GM10266 (cell line): ENCODE measurements at regions not wholly inside any gene's neighbourhood (a gene's known extent, or its start where the extent isn't known, plus 50 kb on each side); places are given as distances from the start of the nearest gene placed in this dataset.

Source experiments
- DNase-seq: peaks from one replicate; pipeline ENCODE4 v3.0.0; 2012; ENCODE audit errors: extremely low spot score
- CTCF ChIP-seq: IDR thresholded peaks from 2 replicates; pipeline ENCODE4 v1.5.1; 2012; ENCODE audit warnings: mild to moderate bottlenecking, low read depth; ENCODE audit not compliant: control insufficient read depth, insufficient read depth; ENCODE audit errors: missing control alignments

DNA sequence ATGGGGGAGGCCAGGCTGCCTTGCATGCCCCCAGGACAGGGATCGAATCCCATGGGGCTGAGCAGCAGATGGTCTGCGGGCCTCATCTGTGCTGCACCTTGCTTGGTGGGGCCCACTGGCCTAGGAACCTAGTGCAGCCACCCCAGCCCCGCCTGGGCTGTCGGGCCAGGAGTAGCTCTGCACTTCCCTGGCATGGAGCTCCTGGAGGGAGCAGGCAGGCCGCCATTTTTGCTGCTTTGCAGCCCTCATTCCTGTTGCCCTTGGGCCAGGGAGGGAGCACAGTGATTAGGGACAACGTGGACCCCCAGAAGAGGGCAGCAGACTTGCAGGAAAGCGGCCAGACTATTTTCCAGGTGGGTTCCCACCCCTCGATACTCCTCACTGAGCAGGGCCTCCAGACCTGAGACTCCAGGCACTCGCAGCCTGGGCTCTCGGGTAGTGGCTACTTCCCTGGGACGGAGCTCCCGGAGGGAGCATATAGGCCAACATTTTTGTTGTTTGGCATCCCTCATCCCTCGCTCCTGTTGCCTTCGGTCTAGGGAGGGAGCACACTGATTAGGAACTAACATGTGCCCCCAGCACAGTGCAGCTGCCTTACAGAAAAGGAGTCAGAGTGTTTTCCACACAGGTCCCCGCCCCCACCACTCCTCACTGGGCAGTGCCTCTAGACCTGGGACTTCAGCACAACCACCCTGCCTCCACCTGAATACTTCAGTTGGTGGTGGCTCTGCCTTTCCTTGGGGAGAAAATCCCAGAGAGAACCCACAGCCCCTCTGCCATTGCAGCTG, 99.5 kb downstream of the MAIP1 start:
- TF ChIP-seq CTCF = peak; percentile 6
- DNase-seq = no peak

- no peak for TF ChIP-seq CTCF
- DNase-seq = no peak
These were observed 100.7 kb downstream of the MAIP1 start for GRCh38 chr2:200056105-200056504.

- TF ChIP-seq CTCF = no peak
- no peak for DNase-seq
These were observed 107.8 kb downstream of the MAIP1 start for GRCh38 chr2:200063155-200063554.

DNA sequence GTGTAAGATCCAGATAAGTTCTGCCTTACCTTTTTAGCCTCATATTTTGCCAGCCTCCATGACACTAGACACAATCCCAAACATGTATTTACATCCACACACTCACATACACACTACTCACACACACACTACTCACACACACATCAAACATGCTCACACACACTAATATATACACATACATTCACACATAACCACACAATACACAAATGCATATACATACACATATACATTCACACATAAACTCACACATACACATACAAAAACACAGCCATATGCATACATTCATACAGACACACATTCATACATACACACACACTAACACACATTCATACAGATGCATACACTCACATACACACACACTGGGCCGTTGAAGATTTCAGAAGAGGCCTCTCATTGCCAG, 109.5 kb downstream of the MAIP1 start:
- no peak for DNase-seq
- no peak for TF ChIP-seq CTCF

- no peak for DNase-seq
- TF ChIP-seq CTCF = no peak
These were observed 110.1 kb downstream of the MAIP1 start for GRCh38 chr2:200065477-200065876.

GRCh38 chr2:200066417-200066816, 111.0 kb downstream of the MAIP1 start:
- TF ChIP-seq CTCF = no peak
- DNase-seq = no peak

DNA sequence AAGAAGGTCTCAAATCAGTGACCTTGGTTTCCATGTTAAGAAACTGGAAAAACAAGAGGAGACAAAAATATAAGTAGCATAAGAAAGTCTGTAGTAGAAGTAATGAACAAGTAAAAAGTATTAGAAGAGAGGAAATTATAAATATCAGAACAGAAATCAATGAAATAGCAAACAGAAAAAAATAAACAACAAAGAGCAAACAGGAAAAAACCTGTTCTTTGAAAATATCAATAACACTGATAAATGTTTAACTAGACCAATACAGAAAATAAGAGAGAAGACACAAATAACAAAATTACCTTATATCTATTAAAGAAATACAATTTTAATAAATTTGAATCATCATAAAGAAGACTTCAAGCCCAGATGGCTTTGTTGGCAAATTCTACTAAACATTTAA, 113.3 kb downstream of the MAIP1 start:
- DNase-seq = no peak
- TF ChIP-seq CTCF = no peak
